Activated CD4-positive, alpha-beta T cell treated with anti-CD3 and anti-CD28 coated beads for 36 hours (primary cell): ENCODE measurements at regions not wholly inside any gene's neighbourhood (a gene's known extent, or its start where the extent isn't known, plus 50 kb on each side); places are given as distances from the start of the nearest gene placed in this dataset.

Experiments used
- ATAC-seq: fragments of 200-7000 bp; cut with Tn5 transposase; one replicate; pipeline ENCODE4 v1.10.0; 2021; ENCODE audit warnings: mild to moderate bottlenecking, moderate library complexity
- CTCF ChIA-PET: fragments of 350-600 bp; sonication (Branson Sonifier 250); formaldehyde crosslinking; loops from one replicate; lab custom pipeline; 2021; ENCODE audit warnings: antibody characterized with exemption; lab: Charles Lee
- POLR2A ChIA-PET: fragments of 350-600 bp; sonication (Branson Sonifier 250); formaldehyde crosslinking; loops from one replicate; lab custom pipeline; 2021; ENCODE audit warnings: antibody characterized with exemption, inconsistent platforms; lab: Charles Lee
- DNase-seq: peaks from one replicate; pipeline ENCODE4 v3.0.0-alpha.2; 2020
- H3K27ac Mint-ChIP-seq: one replicate; pipeline ENCODE4 v1.8.0; 2021; ENCODE audit warnings: mixed read lengths
- H3K27me3 Mint-ChIP-seq: one replicate; pipeline ENCODE4 v1.8.0; 2021; ENCODE audit warnings: mixed read lengths
- H3K36me3 Mint-ChIP-seq: one replicate; pipeline ENCODE4 v1.8.0; 2021; ENCODE audit warnings: low read depth, mixed read lengths
- H3K4me1 Mint-ChIP-seq: one replicate; pipeline ENCODE4 v1.8.0; 2021; ENCODE audit warnings: mixed read lengths
- H3K4me3 Mint-ChIP-seq: one replicate; pipeline ENCODE4 v1.8.0; 2021; ENCODE audit warnings: mild to moderate bottlenecking, moderate library complexity, mixed read lengths
- H3K9me3 Mint-ChIP-seq: one replicate; pipeline ENCODE4 v1.8.0; 2021; ENCODE audit warnings: low read depth, mixed read lengths
- intact Hi-C, 2 experiments: fragments of 100-400 bp; cut with DNase I in 1 of 2; cut with micrococcal nuclease in 1 of 2; formaldehyde crosslinking; loops; one replicate each; pipeline versions ENCODE4 v1.14.2 to v1.15.1; 2022 to 2024; cut with DNase I, micrococcal nuclease

DNA sequence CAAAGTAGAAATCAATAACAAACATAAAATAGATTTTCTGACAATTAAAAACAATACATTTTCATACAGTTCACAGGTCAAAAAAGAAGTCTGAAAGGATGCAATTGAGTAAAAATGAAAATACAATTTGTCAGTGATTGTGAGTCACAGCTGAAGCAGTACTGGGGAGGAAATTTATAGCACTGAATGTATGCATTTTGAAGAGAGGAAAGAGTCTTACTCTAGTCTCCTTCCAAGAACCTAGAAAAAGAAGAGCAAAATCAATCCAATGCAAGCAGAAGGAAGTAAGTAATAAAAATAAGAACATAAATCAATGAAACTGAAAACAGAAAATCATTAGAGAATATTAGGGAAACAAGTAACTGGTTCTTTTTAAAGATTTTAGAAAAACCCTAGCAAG, 507.2 kb upstream of the IGFBP3 start:
- ChIA-PET CTCF (no interaction called here), POLR2A (no interaction called here)
- peaks cover 4% of the 10 kb centered on the region for H3K27me3 Mint-ChIP-seq
- H3K9me3 Mint-ChIP-seq, result peaks cover 13% of the 10 kb centered on the region
- DNase-seq, result no peak
- ATAC-seq, result no peak
- intact Hi-C loops, result no loop called here
- no peak overlapping the region for H3K27ac Mint-ChIP-seq
- no peak overlapping the region for H3K4me3 Mint-ChIP-seq
- no peaks in the 10 kb centered on the region for H3K36me3 Mint-ChIP-seq
- no peaks in the 10 kb centered on the region for H3K4me1 Mint-ChIP-seq

DNA sequence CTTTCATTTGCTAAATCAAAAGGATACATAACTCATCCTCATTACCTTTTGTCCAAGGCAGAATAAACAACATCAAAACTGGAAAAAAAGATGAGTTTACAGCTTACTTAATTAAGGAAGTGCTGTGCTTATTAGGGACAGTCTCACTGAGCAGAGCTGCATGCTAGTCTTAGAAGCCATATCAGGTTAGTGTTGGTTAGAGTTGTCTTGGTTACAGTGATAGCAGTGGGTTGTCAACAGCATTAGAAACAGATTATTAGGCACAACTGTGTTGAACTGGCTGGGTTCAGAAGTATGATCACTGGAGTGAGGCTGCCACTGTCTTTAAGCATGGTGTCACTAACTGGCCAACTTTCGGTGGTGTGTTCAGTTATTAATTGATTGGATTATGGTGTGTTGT, 503.9 kb upstream of the IGFBP3 start:
- peaks cover 4% of the 10 kb centered on the region for H3K27me3 Mint-ChIP-seq
- no peak for DNase-seq
- ChIA-PET POLR2A (no interaction called here), CTCF (no interaction called here)
- no peaks in the 10 kb centered on the region for H3K4me1 Mint-ChIP-seq
- intact Hi-C loops, result no loop called here
- H3K9me3 Mint-ChIP-seq, result peaks cover 6% of the 10 kb centered on the region
- no peak overlapping the region for H3K4me3 Mint-ChIP-seq
- ATAC-seq, result no peak
- no peaks in the 10 kb centered on the region for H3K36me3 Mint-ChIP-seq
- no peak overlapping the region for H3K27ac Mint-ChIP-seq

DNA sequence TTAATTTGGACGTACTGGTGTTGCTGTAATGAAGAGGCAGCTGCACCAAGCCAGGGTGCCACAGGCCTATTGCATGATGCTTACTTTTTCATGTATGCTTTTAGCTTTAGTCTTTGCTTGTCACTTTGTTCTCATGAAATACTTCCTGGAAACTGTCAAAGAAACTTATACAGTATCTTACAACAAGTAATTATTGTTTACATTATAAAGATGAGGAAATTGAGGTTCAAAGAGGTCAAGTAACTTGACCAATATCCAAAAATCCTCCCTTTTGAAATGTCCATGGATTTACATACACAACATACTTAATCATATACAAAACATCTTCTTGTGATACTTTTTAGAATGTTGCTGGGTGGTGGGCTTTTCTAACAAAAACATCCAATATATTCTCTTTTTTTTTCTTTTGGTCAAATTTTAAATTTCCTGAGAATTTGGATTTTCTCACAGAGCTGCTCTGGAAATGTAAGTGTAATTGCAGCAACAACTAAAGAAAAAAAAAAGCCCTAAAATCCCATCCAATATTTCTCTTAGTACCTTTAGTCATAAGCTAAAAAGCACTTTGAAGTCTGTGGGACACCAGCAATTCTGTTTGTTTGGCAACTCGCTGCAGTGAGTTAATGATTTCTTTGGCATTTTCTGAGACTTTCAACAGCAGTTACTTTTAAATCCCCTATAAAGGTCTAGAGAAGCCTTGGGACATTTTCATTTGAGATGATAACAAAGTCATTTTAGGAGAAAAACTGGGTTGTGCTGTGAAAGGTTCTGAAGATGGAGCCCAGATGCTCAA, 500.6 kb upstream of the IGFBP3 start:
- DNase-seq (no peak), ATAC-seq (no peak)
- Mint-ChIP-seq H3K9me3 (peaks cover 2% of the 10 kb centered on the region), H3K27me3 (peaks cover 4% of the 10 kb centered on the region), H3K36me3 (no peaks in the 10 kb centered on the region), H3K4me1 (no peaks in the 10 kb centered on the region), H3K4me3 (no peak overlapping the region), H3K27ac (no peak overlapping the region)
- ChIA-PET CTCF (no interaction called here), POLR2A (no interaction called here)
- intact Hi-C loops, result no loop called here

DNA sequence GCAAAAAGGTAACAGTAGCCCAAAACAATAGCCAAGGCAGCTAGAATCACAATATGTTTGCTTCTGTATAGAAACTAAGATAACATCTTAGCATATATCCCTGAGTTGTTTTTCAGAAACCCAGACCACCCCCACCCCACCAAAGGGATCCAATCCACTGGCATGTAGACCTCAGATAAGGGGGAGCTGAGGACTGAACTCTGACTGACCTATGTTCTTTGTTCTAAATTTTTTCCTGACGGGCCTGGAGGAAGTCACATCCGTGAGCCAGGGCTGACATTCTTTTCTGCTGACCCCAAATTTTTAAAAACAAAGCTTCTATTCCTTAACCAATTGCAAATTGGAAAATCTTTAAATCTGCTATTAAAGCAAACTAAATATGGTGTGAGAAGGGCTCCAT, 493.9 kb upstream of the IGFBP3 start:
- no peaks in the 10 kb centered on the region for H3K36me3 Mint-ChIP-seq
- intact Hi-C loops, result no loop called here
- no peak for DNase-seq

DNA sequence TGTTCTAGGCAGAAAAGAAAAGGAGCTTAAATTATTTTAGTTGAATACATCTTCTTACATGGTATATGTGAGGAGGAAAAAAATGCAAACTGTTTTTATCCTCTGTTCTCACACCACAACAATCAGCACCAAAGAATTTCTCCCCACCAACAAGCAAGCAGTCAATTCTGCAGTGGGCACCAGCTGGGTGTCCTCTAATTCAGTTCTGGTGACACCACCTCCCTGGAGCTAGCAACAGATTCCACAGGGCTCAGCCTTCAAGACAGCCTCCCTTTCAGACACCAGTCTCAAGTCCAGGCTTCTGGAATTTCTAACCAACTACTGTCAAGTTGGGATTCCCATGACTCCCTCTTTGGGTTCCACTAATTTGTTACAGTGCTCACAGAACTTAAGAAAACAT, 490.2 kb upstream of the IGFBP3 start:
- Mint-ChIP-seq H3K4me1 (no peaks in the 10 kb centered on the region), H3K27ac (no peak overlapping the region), H3K9me3 (no peaks in the 10 kb centered on the region), H3K27me3 (no peaks in the 10 kb centered on the region), H3K36me3 (no peaks in the 10 kb centered on the region), H3K4me3 (no peak overlapping the region)
- intact Hi-C loops, result no loop called here
- DNase-seq, result no peak
- ChIA-PET POLR2A (no interaction called here), CTCF (no interaction called here)
- ATAC-seq, result no peak

More for the DNA sequence above, 493.9 kb upstream of the IGFBP3 start:
- Mint-ChIP-seq H3K4me1 (no peaks in the 10 kb centered on the region), H3K27me3 (no peaks in the 10 kb centered on the region), H3K27ac (no peak overlapping the region), H3K4me3 (no peak overlapping the region), H3K9me3 (no peaks in the 10 kb centered on the region)
- ATAC-seq, result no peak
- POLR2A ChIA-PET, result no interaction called here
- CTCF ChIA-PET, result no interaction called here

DNA sequence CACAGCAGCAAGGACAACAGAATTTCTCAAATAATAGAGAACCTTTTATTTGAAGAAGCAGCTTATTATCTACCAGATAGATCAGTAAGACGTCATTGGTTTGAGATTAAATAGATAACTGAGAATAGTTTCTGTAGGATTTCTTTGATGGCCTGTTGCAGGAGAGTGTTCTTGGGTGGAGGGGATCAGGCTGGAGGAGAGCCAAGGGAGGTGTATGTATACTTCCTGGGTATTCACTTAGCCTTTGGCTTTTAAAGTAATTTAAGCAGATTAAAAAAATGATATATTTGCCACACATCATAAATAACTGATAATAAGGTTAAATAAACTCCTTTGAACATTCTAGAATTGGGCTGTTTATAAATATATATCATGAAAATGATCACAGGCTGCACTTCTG, 486.1 kb upstream of the IGFBP3 start:
- Mint-ChIP-seq H3K27me3 (no peaks in the 10 kb centered on the region), H3K4me1 (no peaks in the 10 kb centered on the region), H3K4me3 (no peak overlapping the region), H3K36me3 (no peaks in the 10 kb centered on the region), H3K27ac (no peak overlapping the region), H3K9me3 (no peaks in the 10 kb centered on the region)
- POLR2A ChIA-PET, result no interaction called here
- DNase-seq (no peak), ATAC-seq (no peak)
- CTCF ChIA-PET, result no interaction called here
- intact Hi-C loops, result no loop called here

DNA sequence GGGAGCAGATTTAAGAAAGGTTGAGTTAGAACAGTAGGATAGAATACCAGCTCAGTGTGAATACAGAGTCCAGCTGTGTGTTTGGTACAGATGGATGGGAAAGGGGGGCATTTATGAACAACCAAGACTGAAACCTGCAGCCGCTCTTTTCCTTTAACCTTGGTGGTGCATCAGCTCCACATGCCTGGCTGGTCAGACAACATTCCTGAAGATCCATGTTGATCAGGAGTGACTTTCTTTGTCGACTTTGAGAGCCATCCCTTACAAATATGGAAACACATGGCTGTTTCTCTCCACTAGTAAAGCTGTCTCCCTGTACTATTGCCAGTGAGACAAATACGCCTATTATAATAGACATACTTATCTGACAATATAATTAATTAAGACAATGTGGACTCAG, 476.5 kb upstream of the IGFBP3 start:
- Mint-ChIP-seq H3K9me3 (peaks cover 5% of the 10 kb centered on the region), H3K36me3 (no peaks in the 10 kb centered on the region)
- no peak for DNase-seq

DNA sequence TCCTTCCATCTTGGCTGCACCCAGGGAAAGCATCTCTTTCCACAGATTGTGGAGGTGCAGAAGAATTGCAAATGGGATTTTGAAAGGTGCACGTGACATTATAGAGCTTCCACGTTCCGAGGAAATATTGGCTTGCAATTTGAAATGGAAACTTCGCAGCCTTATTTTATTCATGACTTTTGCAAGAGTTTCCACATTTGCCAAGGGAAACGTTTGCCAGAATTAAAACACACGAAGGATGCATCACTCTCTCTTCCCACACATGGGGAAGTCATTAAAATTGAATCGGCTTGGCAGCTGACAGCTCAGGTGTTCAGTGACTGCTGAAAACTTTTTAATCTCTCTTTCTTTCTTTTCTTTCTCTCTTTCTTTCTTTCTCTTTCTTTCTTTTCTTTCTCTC, 475.4 kb upstream of the IGFBP3 start:
- ChIA-PET CTCF (interaction anchor here (1.5 kb wide), 1 partner anchor 41 kb away, joined by 3 read pairs; no protein-coding TSS in a partner anchor), POLR2A (no interaction called here)
- no peaks in the 10 kb centered on the region for H3K36me3 Mint-ChIP-seq
- DNase-seq (no peak), ATAC-seq (no peak)
- no peaks in the 10 kb centered on the region for H3K4me1 Mint-ChIP-seq
- intact Hi-C loops, result no loop called here
- no peak overlapping the region for H3K4me3 Mint-ChIP-seq
- H3K27me3 Mint-ChIP-seq, result no peaks in the 10 kb centered on the region
- H3K27ac Mint-ChIP-seq, result no peak overlapping the region
- H3K9me3 Mint-ChIP-seq, result peaks cover 2% of the 10 kb centered on the region

More for the DNA sequence above, 476.5 kb upstream of the IGFBP3 start:
- ATAC-seq, result no peak
- POLR2A ChIA-PET, result no interaction called here
- no peaks in the 10 kb centered on the region for H3K4me1 Mint-ChIP-seq
- H3K4me3 Mint-ChIP-seq, result no peak overlapping the region
- CTCF ChIA-PET, result interaction anchor here (0.5 kb wide), 1 partner anchor 11 kb away, joined by 3 read pairs; no protein-coding TSS in a partner anchor
- H3K27me3 Mint-ChIP-seq, result no peaks in the 10 kb centered on the region
- intact Hi-C loops, result no loop called here
- no peak overlapping the region for H3K27ac Mint-ChIP-seq

DNA sequence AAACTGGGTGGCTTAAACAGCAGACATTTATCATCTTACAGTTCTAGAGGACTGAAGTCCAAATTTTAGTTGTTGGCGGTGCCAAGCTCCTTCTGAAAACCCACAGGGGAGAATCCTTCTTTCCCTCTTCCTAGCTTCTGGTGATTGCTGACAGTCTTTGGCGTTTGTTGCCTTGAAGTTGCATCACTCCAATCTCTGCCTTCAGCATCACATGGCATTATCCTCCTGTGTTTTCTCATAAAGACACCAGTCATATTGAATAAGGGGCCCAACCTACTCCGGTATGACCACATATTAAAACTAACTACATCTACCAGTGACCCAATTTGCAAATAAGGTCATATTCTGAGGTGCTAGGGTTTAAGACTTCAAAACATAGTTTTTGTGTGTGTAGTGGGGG, 472.1 kb upstream of the IGFBP3 start:
- POLR2A ChIA-PET, result no interaction called here
- ATAC-seq, result no peak
- CTCF ChIA-PET, result no interaction called here
- H3K36me3 Mint-ChIP-seq, result no peaks in the 10 kb centered on the region
- H3K9me3 Mint-ChIP-seq, result peaks cover 5% of the 10 kb centered on the region
- H3K4me3 Mint-ChIP-seq, result no peak overlapping the region
- intact Hi-C loops, result no loop called here
- no peak overlapping the region for H3K27ac Mint-ChIP-seq
- H3K4me1 Mint-ChIP-seq, result no peaks in the 10 kb centered on the region
- no peak for DNase-seq
- no peaks in the 10 kb centered on the region for H3K27me3 Mint-ChIP-seq

DNA sequence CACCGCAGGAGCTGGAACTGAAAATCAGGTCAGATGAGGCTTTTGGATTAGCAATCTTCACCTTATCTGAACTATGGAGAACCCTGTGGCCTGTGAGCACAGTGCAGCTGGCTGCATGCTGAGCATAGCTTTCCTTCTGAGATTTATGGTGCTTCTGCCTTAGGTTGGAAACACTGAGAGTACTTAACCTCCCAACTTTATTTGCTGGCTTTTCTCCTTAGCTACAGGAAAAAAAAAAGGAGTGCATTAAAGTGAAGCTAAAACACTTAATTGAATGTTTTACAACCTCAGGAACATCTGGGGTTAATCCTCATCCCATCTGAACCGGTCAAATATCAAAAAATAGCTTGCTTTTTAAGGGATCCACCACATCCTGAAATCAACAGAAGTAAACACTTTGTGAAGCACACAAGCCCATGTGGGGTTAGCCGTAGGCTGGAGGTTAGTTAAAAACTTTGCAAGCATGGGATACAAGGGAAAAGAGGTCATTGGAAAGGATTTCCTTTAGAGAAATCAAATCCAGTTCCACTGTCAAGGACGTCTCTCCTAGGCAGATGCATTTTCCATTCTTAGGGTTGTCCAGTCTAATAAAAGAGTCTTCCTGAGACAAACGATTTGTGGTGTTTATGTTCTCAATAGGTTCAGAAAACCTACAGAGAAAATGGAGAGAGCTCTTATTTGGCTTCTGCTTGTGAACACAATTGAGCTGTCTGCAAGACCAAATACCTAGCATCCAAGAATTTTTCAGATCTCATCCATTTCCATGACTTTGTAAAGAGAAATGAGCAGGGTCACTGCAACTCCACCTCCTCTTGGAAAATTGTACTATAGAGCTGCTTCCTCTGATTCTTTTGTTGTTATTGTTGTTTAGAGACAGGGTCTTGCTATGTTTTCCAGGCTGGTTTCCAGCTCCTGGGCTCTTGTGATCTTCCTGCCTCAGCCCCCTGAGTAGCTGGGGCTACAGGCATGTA, 470.4 kb upstream of the IGFBP3 start:
- H3K27ac Mint-ChIP-seq, result no peak overlapping the region
- CTCF ChIA-PET, result no interaction called here
- POLR2A ChIA-PET, result no interaction called here
- H3K9me3 Mint-ChIP-seq, result peaks cover 5% of the 10 kb centered on the region
- ATAC-seq, result no peak
- no peaks in the 10 kb centered on the region for H3K27me3 Mint-ChIP-seq
- intact Hi-C loops, result no loop called here
- no peak for DNase-seq
- no peak overlapping the region for H3K4me3 Mint-ChIP-seq
- H3K36me3 Mint-ChIP-seq, result no peaks in the 10 kb centered on the region
- H3K4me1 Mint-ChIP-seq, result no peaks in the 10 kb centered on the region

DNA sequence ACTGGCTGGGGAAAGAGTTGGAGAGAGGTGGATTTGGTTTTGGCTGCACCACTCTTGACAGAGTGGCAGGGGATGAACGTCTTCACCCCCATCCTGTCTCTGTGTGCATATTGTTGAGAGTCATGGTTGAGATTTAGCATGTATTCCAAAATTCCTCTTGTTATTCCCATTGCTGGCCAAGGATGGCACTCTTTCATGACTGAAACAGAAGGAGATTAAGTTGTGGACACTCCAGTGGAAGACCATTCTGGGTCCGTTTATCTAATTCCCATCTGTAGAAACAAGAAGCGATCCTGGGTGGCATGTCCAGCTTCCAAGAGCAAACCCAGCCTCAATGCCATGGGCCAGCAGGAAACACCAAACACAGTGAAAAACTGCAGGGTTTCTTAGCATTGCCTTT, 469.0 kb upstream of the IGFBP3 start:
- no peak overlapping the region for H3K4me3 Mint-ChIP-seq
- H3K36me3 Mint-ChIP-seq, result no peaks in the 10 kb centered on the region
- no peak for DNase-seq
- no peaks in the 10 kb centered on the region for H3K27me3 Mint-ChIP-seq
- POLR2A ChIA-PET, result no interaction called here
- H3K27ac Mint-ChIP-seq, result no peak overlapping the region
- CTCF ChIA-PET, result no interaction called here
- ATAC-seq, result no peak
- intact Hi-C loops, result no loop called here
- H3K9me3 Mint-ChIP-seq, result peaks cover 5% of the 10 kb centered on the region
- H3K4me1 Mint-ChIP-seq, result no peaks in the 10 kb centered on the region

DNA sequence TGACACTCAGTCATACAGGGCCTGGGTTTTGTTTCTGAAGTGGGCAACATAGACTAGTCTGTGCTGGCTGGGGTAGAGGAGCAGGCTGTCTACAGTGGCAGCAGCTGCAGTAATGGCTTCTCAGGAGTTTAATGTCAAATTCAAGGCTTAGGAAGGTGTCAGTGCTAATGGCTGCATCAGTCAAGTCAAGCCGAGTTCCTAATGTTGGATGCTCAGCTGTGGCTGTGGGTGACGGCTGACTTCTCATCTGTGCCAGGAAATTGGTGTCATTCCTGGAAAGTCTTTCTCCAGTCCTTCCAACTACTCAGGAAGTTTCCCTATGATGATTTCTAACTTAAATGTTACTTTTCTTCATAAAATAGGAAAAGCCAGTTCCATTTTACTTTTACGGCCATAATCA, 468.1 kb upstream of the IGFBP3 start:
- ChIA-PET POLR2A (no interaction called here), CTCF (no interaction called here)
- no peak for ATAC-seq
- Mint-ChIP-seq H3K27ac (no peak overlapping the region), H3K36me3 (no peaks in the 10 kb centered on the region), H3K27me3 (no peaks in the 10 kb centered on the region), H3K9me3 (peaks cover 5% of the 10 kb centered on the region), H3K4me3 (no peak overlapping the region), H3K4me1 (no peaks in the 10 kb centered on the region)
- DNase-seq, result no peak
- intact Hi-C loops, result no loop called here
